H1 (cell line): ENCODE measurements at regions not wholly inside any gene's neighbourhood (a gene's known extent, or its start where the extent isn't known, plus 50 kb on each side); places are given as distances from the start of the nearest gene placed in this dataset.

Source experiments
- CTCF ChIA-PET: fragments of 300-600 bp; sonication (Branson Sonifier 250); formaldehyde crosslinking; loops from one replicate; lab custom pipeline; 2021; ENCODE audit not compliant: partially characterized antibody; lab: Charles Lee
- POLR2A ChIA-PET: fragments of 300-600 bp; sonication (Branson Sonifier 250); formaldehyde crosslinking; loops from one replicate; lab custom pipeline; 2021; ENCODE audit warnings: inconsistent platforms; ENCODE audit not compliant: partially characterized antibody; lab: Charles Lee
- DNase-seq, 2 experiments: peaks; one replicate each; pipeline versions ENCODE4 v3.0.0 to v3.0.0-alpha.2; 2010 to 2022; ENCODE audit warnings: low spot score in 2 of 2, low read depth in 1 of 2, mixed read lengths in 1 of 2
- FAIRE-seq: peaks from 2 replicates; lab custom pipeline; 2011; peaks lifted over from hg19 to GRCh38; lab: Jason Lieb, UNC
- H2AFZ ChIP-seq: 2 replicates; pipeline ENCODE4 v1.8.1; 2012; ENCODE audit warnings: low read length, inconsistent platforms
- H2AK5ac ChIP-seq: 2 replicates; pipeline ENCODE4 v1.6.1; 2013; ENCODE audit warnings: low read depth, low read length
- H2BK120ac ChIP-seq: replicated peaks from 2 replicates; pipeline ENCODE3; 2013; ENCODE audit warnings: low read depth, low read length, inconsistent platforms
- H2BK12ac ChIP-seq: 2 replicates; pipeline ENCODE4 v1.6.1; 2013; ENCODE audit warnings: low read depth, low read length
- H2BK15ac ChIP-seq: 2 replicates; pipeline ENCODE4 v1.6.1; 2013; ENCODE audit warnings: low read length
- H2BK20ac ChIP-seq: 2 replicates; pipeline ENCODE4 v1.6.1; 2013; ENCODE audit warnings: low read length
- H2BK5ac ChIP-seq: 2 replicates; pipeline ENCODE4 v1.6.1; 2013; ENCODE audit warnings: low read depth, low read length
- H3K14ac ChIP-seq: 2 replicates; pipeline ENCODE4 v1.6.1; 2013; ENCODE audit warnings: inconsistent platforms; ENCODE audit not compliant: insufficient read length
- H3K18ac ChIP-seq: 2 replicates; pipeline ENCODE4 v1.6.1; 2013; ENCODE audit warnings: low read length; ENCODE audit errors: extremely low read depth
- H3K23ac ChIP-seq: 2 replicates; pipeline ENCODE4 v1.6.1; 2013; ENCODE audit warnings: inconsistent platforms; ENCODE audit not compliant: insufficient read length
- H3K23me2 ChIP-seq: 2 replicates; pipeline ENCODE4 v1.6.1; 2013; ENCODE audit warnings: low read depth, low read length
- H3K27ac ChIP-seq: 2 replicates; pipeline ENCODE4 v1.6.1; 2011; ENCODE audit warnings: low read depth, low read length, inconsistent platforms
- H3K27me3 ChIP-seq, 4 experiments: replicated peaks in 1 of 4; 1 replicate in 1 of 4; 2 replicates in 3 of 4; pipeline versions ENCODE4 v1.6.1 to v1.8.1; 2011 to 2013; ENCODE audit warnings: low read length in 3 of 4, mild to moderate bottlenecking in 3 of 4, inconsistent platforms in 2 of 4, mixed read lengths in 2 of 4, moderate library complexity in 1 of 4; ENCODE audit not compliant: control insufficient read depth in 3 of 4, insufficient read depth in 3 of 4; ENCODE audit errors: extremely low read depth in 1 of 4
- H3K36me3 ChIP-seq, 4 experiments: 2 replicates each; pipeline versions ENCODE4 v1.6.1 to v1.8.1; 2011 to 2013; ENCODE audit warnings: mild to moderate bottlenecking in 4 of 4, low read length in 3 of 4, moderate library complexity in 2 of 4, control low read depth in 1 of 4, inconsistent platforms in 1 of 4; ENCODE audit not compliant: insufficient read depth in 4 of 4, control insufficient read depth in 2 of 4
- H3K4ac ChIP-seq: replicated peaks from 2 replicates; pipeline ENCODE3; 2013; ENCODE audit warnings: low read length, low read depth, mixed read lengths, inconsistent platforms; ENCODE audit not compliant: insufficient read length
- H3K4me1 ChIP-seq, 4 experiments: replicated peaks in 1 of 4; 1 replicate in 1 of 4; 2 replicates in 3 of 4; pipeline versions ENCODE4 v1.6.1 to v1.8.1; 2011 to 2013; ENCODE audit warnings: low read length in 3 of 4, inconsistent platforms in 2 of 4, mixed read lengths in 1 of 4; ENCODE audit not compliant: insufficient read depth in 4 of 4, control insufficient read depth in 3 of 4
- H3K4me2 ChIP-seq, 2 experiments: 2 replicates each; pipeline versions ENCODE4 v1.6.1 to v1.8.1; 2011 to 2013; ENCODE audit warnings: low read depth in 2 of 2, low read length in 2 of 2, control low read depth in 1 of 2, inconsistent platforms in 1 of 2, mild to moderate bottlenecking in 1 of 2; ENCODE audit not compliant: insufficient read depth in 1 of 2
- H3K4me3 ChIP-seq, 4 experiments: fragments of 200-600, 300-600 bp in 1 of 4; sonication (generic), shearing (Covaris generic), sonication (Bioruptor Twin) in 1 of 4; 2 replicates each; pipeline versions ENCODE4 v1.5.1 to v1.8.1; 2011 to 2016; ENCODE audit warnings: low read length in 4 of 4, low read depth in 3 of 4, control low read depth in 2 of 4, inconsistent platforms in 2 of 4, mild to moderate bottlenecking in 2 of 4, mixed read lengths in 1 of 4, moderate library complexity in 1 of 4; ENCODE audit not compliant: insufficient read depth in 2 of 4; ENCODE audit errors: extremely low read depth in 1 of 4
- H3K56ac ChIP-seq: replicated peaks from 2 replicates; pipeline ENCODE3; 2013; ENCODE audit warnings: low read depth, mild to moderate bottlenecking, mixed read lengths, low read length, inconsistent platforms; ENCODE audit not compliant: insufficient read length
- H3K79me1 ChIP-seq: 2 replicates; pipeline ENCODE4 v1.6.1; 2013; ENCODE audit warnings: low read depth, low read length, control low read depth
- H3K79me2 ChIP-seq, 2 experiments: 2 replicates each; pipeline versions ENCODE4 v1.6.1 to v1.8.1; 2012 to 2013; ENCODE audit warnings: low read length in 2 of 2, mild to moderate bottlenecking in 2 of 2, inconsistent platforms in 1 of 2; ENCODE audit not compliant: insufficient read depth in 2 of 2, control insufficient read depth in 1 of 2
- H3K9ac ChIP-seq, 4 experiments: replicated peaks in 1 of 4; 1 replicate in 1 of 4; 2 replicates in 3 of 4; pipeline versions ENCODE4 v1.6.1 to v1.8.1; 2011 to 2013; ENCODE audit warnings: low read depth in 3 of 4, low read length in 3 of 4, control low read depth in 2 of 4, mild to moderate bottlenecking in 2 of 4, moderate library complexity in 2 of 4, inconsistent platforms in 1 of 4; ENCODE audit errors: extremely low read depth in 1 of 4
- H3K9me3 ChIP-seq, 2 experiments: 2 replicates each; pipeline versions ENCODE4 v1.6.1 to v1.8.1; 2012 to 2013; ENCODE audit warnings: mild to moderate bottlenecking in 2 of 2, moderate library complexity in 2 of 2, control low read depth in 1 of 2, inconsistent platforms in 1 of 2, low read depth in 1 of 2, low read length in 1 of 2, mixed read lengths in 1 of 2; ENCODE audit not compliant: insufficient read depth in 2 of 2
- H4K20me1 ChIP-seq, 2 experiments: replicated peaks in 1 of 2; 2 replicates each; pipeline versions ENCODE3 to v1.8.1; 2011 to 2013; ENCODE audit warnings: inconsistent platforms in 2 of 2, low read length in 2 of 2, mild to moderate bottlenecking in 1 of 2; ENCODE audit not compliant: insufficient read depth in 2 of 2, control insufficient read depth in 1 of 2
- H4K5ac ChIP-seq: 2 replicates; pipeline ENCODE4 v1.6.1; 2013; ENCODE audit warnings: low read length, low read depth, mixed read lengths, inconsistent platforms; ENCODE audit not compliant: insufficient read length
- H4K8ac ChIP-seq: 2 replicates; pipeline ENCODE4 v1.8.0; 2013; ENCODE audit warnings: mild to moderate bottlenecking, moderate library complexity, low read length, inconsistent platforms; ENCODE audit not compliant: insufficient read depth; ENCODE audit errors: extremely low read depth
- H4K91ac ChIP-seq: replicated peaks from 2 replicates; pipeline ENCODE3; 2013; ENCODE audit warnings: low read length, mixed read lengths, inconsistent platforms; ENCODE audit not compliant: insufficient read length
- ASH2L ChIP-seq: fragments of 200-600, 300-600 bp; sonication (generic); IDR thresholded peaks from one replicate; pipeline ENCODE4 v1.7.1; 2017; ENCODE audit warnings: low read length
- KDM4A ChIP-seq: IDR thresholded peaks from one replicate; pipeline ENCODE4 v1.7.1; 2012; ENCODE audit warnings: low read depth, mild to moderate bottlenecking, moderate library complexity, low read length, inconsistent platforms; ENCODE audit not compliant: severe bottlenecking
- NANOG ChIP-seq: IDR thresholded peaks from 2 replicates; pipeline ENCODE4 v1.6.1; 2011; ENCODE audit warnings: low read length, low read depth, mild to moderate bottlenecking, inconsistent platforms; ENCODE audit not compliant: insufficient read depth, poor library complexity, severe bottlenecking
- POLR2AphosphoS5 ChIP-seq: IDR thresholded peaks from 2 replicates; pipeline ENCODE4 v1.6.1; 2011; ENCODE audit warnings: low read depth, low read length
- SIX5 ChIP-seq: IDR thresholded peaks from 2 replicates; pipeline ENCODE4 v1.6.1; 2011; ENCODE audit warnings: mild to moderate bottlenecking, low read depth, low read length
- YY1 ChIP-seq: IDR thresholded peaks from 2 replicates; pipeline ENCODE4 v1.6.1; 2011; ENCODE audit warnings: low read depth, mild to moderate bottlenecking, low read length
- TF ChIP-seq, protein P1 (sequence below): IDR thresholded peaks from 2 replicates; pipeline ENCODE4 v1.6.1; 2011; ENCODE audit warnings: low read depth, mild to moderate bottlenecking, low read length; ENCODE audit not compliant: insufficient read depth

DNA sequence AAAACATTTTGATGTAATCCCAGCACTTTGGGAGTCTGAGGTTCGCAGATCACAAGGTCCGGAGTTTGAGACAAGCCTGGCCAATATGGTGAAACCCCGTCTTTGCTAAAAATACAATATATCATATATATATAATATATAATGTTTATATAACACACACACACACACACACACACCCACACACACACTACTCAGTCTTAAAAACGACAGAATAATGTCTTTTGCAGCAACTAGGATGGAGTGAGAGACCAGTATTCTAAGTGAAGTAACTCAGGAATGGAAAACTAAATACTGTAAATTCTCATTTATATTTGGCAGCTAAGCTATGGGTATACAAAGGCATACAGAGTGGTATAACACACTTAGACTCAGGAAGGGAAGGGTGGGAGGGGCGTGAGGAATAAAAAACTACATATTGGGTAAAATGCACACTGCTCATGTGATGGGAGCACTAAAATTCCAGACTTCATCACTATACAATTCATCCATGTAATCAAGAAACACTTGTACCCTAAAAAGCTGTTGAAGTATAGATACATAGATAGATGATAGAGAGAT lies 231.2 kb upstream of the SEMA3A start (continued):
- no peak for TF ChIP-seq NANOG

DNA sequence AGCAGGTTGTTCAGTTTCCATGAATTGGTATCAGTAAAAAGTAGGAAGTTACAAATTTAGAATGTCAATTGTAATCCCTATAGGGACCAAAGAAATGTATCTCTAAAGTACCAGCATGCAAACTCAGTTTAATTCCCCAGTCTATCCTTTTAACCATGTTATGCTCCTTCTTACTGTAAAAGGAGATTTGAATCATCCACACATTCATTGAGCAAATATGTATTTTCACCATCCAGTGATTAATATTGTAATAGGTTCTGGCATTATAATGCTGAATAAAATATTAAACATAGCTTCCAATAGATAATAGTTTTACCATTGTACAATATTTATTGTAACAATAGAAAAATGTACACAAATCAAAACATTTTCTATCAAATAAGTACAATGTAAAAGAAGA lies 228.2 kb upstream of the SEMA3A start:
- H3K23ac ChIP-seq = no peak overlapping the region
- H4K20me1 ChIP-seq = no peaks in the 10 kb centered on the region
- no peaks in the 10 kb centered on the region for H3K79me1 ChIP-seq
- H2BK5ac ChIP-seq = no peak overlapping the region
- no peaks in the 10 kb centered on the region for H3K36me3 ChIP-seq
- H3K9ac ChIP-seq = no peak overlapping the region
- no peak overlapping the region for H3K14ac ChIP-seq
- no peaks in the 10 kb centered on the region for H3K4me1 ChIP-seq
- no peak overlapping the region for H4K8ac ChIP-seq
- H3K56ac ChIP-seq = no peak overlapping the region
- no peaks in the 10 kb centered on the region for H3K79me2 ChIP-seq
- H2BK20ac ChIP-seq = no peak overlapping the region
- DNase-seq = no peak
- FAIRE-seq = no peak
- H3K4me3 ChIP-seq = no peak overlapping the region
- H4K91ac ChIP-seq = no peak overlapping the region
- no peaks in the 10 kb centered on the region for H3K27me3 ChIP-seq
- no peak overlapping the region for H2BK120ac ChIP-seq
- no peak overlapping the region for H2AK5ac ChIP-seq
- TF ChIP-seq KDM4A (no peak), ASH2L (no peak), POLR2AphosphoS5 (no peak), YY1 (no peak), SIX5 (no peak)
- TF ChIP-seq, protein P1, sequence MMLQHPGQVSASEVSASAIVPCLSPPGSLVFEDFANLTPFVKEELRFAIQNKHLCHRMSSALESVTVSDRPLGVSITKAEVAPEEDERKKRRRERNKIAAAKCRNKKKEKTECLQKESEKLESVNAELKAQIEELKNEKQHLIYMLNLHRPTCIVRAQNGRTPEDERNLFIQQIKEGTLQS = no peak
- H3K9me3 ChIP-seq = no peaks in the 10 kb centered on the region
- no peak overlapping the region for H3K27ac ChIP-seq
- no peak overlapping the region for H2BK15ac ChIP-seq
- no peak overlapping the region for H4K5ac ChIP-seq
- POLR2A ChIA-PET = no interaction called here
- H2BK12ac ChIP-seq = no peak overlapping the region
- no peak overlapping the region for H3K4ac ChIP-seq
- no peak overlapping the region for H3K4me2 ChIP-seq
- H2AFZ ChIP-seq = no peak overlapping the region
- H3K18ac ChIP-seq = no peak overlapping the region
- no peaks in the 10 kb centered on the region for H3K23me2 ChIP-seq
- CTCF ChIA-PET = no interaction called here
